ENCODE measurements at regions not wholly inside any gene's neighbourhood (a gene's known extent, or its start where the extent isn't known, plus 50 kb on each side); places are given as distances from the start of the nearest gene placed in this dataset.
A peak's percentile ranks its signal among the peaks of the same experiment; 100 is the strongest.
"Not testable (repeated sequence)": the region's sequence is repeated elsewhere in the genome, so short reads cannot be mapped to it uniquely, and the experiment has no call there.

DNA sequence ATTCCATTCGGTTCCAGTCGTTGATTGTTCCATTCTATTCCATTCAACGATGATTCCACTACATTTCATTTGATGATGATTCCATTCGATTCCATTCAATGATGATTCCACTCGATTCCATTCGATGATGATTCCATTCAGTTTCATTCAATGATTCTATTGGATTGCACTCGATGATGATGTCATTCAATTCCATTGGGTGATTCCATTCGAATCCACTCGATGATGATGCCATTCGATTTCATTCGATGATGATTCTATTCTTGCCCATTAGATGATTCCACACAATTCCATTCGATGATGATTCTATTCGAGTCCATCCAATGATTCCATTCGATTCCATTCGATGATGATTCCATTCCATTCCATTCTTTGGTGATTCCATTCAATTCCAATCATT, 1283.7 kb downstream of the TP53TG3F start:
- DNase-seq, result no peak

DNA sequence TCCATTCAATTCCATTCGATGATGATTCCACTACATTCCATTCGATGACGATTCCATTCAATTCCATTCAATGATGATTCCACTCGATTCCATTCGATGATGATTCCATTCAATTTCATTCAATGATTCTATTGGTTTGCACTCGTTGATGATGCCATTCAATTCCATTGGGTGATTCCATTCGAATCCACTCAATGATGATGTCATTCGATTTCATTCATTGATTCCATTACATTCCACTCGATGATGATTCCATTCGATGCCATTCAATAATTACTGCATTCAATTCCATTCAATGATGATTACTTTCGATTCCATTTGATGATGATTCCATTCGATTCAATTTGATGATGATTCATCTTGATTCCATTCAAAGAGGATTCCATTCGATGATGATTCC, 1299.4 kb downstream of the TP53TG3F start:
- no peak for DNase-seq

DNA sequence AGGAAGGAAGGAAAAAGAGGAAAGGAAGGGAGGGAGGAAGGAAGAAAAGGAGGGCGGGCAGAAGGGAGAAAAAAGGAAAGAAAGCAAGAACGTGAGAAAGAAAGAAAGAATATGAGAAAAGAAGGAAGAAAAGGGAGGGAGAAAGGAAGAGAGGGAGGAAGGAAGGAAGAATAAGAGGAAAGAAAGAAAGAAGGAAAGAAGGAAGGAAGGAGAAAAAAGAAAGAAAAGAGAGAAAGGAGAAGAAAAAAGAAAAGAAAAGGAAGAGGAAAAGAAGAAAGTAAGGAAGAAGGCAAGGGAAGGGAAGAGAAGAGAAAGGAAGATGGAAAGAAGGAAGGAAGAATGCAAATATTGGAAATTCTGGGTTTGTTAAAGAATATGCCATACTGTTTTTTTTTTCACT, 1332.4 kb downstream of the TP53TG3F start:
- not testable (repeated sequence) for DNase-seq

DNA sequence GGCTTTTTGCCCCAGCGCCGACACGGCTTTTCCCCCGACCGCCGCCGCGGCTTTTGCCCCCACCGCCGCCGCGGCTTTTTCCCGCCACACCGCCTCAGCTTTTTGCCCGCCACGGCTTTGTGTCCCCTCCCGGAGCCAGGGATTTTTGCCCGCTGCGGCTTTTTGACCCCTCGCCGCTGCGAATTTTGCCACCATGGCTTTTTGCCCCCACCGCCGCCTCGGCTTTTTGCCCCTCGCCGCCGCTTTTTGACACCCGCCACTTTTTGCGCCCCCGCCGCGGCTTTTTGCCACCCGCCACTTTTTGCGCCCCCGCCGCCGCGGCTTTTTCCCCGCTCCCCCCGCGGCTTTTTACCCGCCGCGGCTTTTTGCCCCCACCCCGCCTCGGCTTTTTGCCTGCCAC, 1342.5 kb downstream of the TP53TG3F start:
- DNase-seq, result no peak

DNA sequence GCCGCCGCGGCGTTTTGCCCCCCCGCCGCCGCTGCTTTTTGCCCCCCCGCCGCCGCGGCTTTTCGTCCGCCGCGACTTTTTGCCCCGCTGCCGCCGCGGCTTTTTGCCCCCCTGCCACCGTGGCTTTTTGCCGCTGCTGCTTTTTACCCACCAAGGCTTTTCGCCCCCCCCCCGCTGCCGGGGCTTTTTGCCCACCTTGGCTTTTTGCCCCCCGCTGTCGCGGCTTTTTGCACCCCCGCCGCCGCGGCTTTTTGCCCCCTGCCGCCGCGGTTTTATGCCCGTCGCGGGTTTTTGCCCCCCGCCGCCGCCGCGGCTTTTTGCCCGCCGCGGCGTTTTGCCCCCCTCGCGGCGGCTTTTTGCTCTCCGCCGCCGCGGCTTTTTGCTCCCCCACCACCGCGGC, 1343.0 kb downstream of the TP53TG3F start:
- DNase-seq, result no peak

DNA sequence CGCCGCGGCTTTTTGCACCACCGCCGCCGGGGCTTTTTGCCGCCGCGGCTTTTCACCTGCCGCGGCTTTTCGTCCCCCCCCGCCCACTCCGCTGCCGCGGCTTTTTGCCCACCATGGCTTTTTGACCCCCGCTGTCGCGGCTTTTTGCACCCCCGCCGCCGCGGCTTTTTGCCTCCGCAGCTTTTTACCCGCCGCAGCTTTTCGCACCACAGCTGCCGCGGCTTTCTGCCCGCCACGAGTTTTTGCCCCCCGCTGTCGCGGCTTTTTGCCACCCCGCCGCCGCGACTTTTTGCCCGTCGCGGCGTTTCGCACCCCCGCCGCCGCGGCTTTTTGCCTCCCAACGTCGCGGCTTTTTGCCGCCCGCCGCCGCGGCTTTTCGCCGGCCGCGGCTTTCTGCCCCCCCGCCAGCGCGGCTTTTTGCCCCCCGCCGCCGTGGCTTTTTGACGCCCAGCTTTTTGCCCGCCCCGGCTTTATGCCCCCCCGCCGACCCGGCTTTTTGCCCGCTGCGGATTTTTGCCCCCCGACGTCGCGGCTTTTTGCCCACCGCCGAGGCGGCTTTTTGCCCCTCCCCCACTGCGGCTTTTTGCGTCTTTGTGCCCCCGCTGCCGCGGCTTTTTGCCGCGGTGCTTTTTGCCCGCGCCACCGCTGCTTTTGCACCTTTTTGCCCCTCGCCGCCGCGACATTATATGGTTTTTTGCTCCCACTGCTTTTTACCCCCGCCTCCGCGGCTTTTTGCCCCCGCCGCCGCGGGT, 1343.6 kb downstream of the TP53TG3F start:
- DNase-seq, result peak; percentile 36

DNA sequence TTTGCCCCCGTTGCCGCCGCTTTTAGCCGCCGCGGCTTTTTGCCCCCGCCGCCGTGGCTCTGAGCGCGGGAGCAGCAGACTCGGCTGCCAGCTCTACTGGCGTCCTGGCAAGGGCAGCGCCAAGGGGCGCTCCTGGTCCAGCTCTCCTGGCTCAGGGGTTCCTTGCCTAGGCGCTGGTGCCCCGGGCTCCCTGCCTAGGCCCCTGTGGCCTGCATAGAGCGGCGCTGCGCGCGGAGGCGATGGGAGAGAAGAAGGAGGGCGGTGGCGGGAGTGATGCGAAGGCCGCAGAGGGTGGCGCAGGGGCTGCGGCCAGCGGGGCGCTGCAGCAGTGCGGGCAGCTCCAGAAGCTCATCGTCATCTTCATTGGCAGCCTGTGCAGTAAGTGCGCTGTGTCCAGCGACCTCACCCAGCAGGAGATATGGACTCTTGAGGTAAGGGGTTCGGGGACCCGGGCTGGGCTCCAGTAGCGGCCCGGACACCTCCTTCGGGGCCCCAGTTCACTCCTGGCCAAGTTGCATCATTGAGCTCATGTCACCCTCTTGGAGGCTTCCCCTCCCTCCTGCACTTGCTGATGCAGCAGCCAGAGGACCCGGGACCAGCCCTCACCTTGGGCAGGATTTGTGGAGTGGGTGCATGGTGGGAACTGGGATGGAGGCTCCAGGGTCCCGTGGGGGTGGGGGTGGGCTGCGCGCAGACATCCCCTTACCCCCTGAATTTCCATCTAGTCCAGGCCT, 1344.4 kb downstream of the TP53TG3F start:
- peak; percentile 43 for DNase-seq

DNA sequence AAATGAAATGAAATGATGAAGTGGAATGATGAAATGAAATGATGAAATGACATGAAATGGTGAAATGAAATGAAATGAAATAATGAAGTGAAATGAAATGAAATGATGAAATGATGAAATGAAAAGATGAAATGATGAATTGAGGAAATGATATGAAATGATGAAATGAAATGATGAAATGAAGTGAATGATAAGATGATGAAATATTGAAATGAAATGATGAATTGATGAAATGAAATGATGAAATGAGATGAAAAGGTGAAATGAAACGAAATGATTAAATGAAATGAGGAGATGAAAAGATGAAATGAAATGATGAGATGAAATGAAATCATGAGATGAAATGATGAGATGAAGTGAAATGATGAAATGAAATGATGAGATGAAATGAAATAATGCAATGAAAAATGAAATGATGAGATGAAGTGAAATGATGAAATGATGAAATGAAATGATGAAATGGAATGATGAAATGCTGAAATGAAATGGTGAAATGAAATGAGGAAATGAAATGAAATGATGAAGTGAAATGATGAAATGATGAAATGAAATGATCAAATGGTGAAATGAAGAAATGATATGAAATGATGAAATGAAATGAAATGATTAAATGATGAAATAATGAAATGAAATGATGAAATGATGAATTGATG, 1347.7 kb downstream of the TP53TG3F start:
- DNase-seq, result not testable (repeated sequence)

DNA sequence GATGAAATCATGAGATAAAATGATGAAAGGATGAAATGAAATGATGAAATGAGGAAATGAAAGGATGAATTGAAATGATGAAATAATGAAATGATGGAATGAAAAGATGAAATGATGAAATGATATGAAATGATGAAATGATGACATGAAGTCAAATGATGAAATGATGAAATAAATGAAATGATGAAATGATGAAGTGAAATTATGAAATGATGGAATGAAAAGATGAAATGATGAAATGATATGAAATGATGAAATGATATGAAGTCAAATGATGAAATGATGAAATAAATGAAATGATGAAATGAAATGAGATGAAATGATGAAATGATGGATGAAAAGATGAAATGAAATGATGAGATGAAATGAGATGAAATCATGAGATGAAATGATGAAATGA, 1348.4 kb downstream of the TP53TG3F start:
- DNase-seq, result not testable (repeated sequence)

DNA sequence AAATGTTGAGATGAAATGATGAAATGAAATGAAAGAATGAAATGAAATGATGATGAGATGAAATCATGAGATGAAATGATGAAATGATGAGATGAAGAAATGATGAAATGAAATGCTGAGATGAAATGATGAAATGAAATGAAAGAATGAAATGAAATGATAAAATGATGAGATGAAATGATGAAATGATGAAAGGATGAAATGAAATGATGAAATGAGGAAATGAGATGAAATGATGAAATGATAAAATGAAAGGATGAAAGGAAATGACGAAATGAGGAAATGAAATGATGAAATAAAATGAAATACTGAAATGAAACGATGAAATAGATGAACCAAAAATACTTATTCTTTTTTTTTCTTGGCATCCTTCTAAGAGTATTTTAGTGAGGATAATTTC, 1349.1 kb downstream of the TP53TG3F start:
- not testable (repeated sequence) for DNase-seq
